HCT116 (cell line): ENCODE measurements at regions not wholly inside any gene's neighbourhood (a gene's known extent, or its start where the extent isn't known, plus 50 kb on each side); places are given as distances from the start of the nearest gene placed in this dataset.

ENCODE experiments used
- ATAC-seq: fragments of 200-7000 bp; cut with Tn5 transposase; 2 replicates; pipeline ENCODE4 v1.9.1; 2020; ENCODE audit warnings: mild to moderate bottlenecking, moderate library complexity
- BruUV-seq: library from RNA; stranded (reverse); fragments of 400-500 nt; replicated peaks from 2 replicates; lab custom pipeline; 2021; lab: Mats Ljungman, UMichigan
- CTCF ChIA-PET: fragments of 300-600 bp; sonication (Branson Sonifier 250); formaldehyde crosslinking; loops from one replicate; lab custom pipeline; 2021; ENCODE audit warnings: antibody characterized with exemption; lab: Charles Lee
- POLR2A ChIA-PET: fragments of 300-600, 350-600 bp; sonication (Branson Sonifier 250); formaldehyde crosslinking; loops from one replicate; lab custom pipeline; 2021; ENCODE audit warnings: antibody characterized with exemption; lab: Charles Lee
- RAD21 ChIA-PET, 2 experiments: fragments of 300-600 bp; sonication (Branson Sonifier 250); formaldehyde crosslinking; loops; one replicate each; lab custom pipeline; 2023; ENCODE audit warnings: low total read pairs in 2 of 2; ENCODE audit not compliant: uncharacterized antibody in 2 of 2, unreplicated experiment in 2 of 2, low non-redundant PET in 1 of 2; lab: Charles Lee
- DNase-seq: peaks from one replicate; pipeline ENCODE4 v3.0.0-alpha.2; 2010; ENCODE audit warnings: low read depth, low spot score
- H2AFZ ChIP-seq: fragments of 200-600 bp; shearing (Covaris generic), sonication (generic); 2 replicates; pipeline ENCODE4 v1.6.1; 2017; ENCODE audit warnings: low read depth, mixed run types, mixed read lengths, antibody characterized with exemption, low read length; ENCODE audit not compliant: poor library complexity, severe bottlenecking
- H3K27ac ChIP-seq: 2 replicates; pipeline ENCODE4 v1.5.1; 2012; ENCODE audit warnings: low read depth, low read length
- H3K27me3 ChIP-seq: fragments of 200-600 bp; sonication (generic); 2 replicates; pipeline ENCODE4 v1.6.1; 2016; ENCODE audit warnings: mixed run types, low read length, mixed read lengths; ENCODE audit not compliant: insufficient read depth
- H3K36me3 ChIP-seq, 2 experiments: fragments of 200-500 bp in 1 of 2; fragments of 200-600 bp in 1 of 2; sonication (Bioruptor generic) in 1 of 2; sonication (generic) in 1 of 2; 2 replicates each; pipeline versions ENCODE4 v1.5.1 to v1.6.1; 2014 to 2016; ENCODE audit warnings: low read length in 2 of 2, inconsistent platforms in 1 of 2, mixed read lengths in 1 of 2, mixed run types in 1 of 2; ENCODE audit not compliant: insufficient read depth in 2 of 2, control insufficient read depth in 1 of 2
- H3K4me1 ChIP-seq, 2 experiments: fragments of 200-600 bp in 1 of 2; sonication (generic) in 1 of 2; 2 replicates each; pipeline versions ENCODE4 v1.5.1 to v1.6.1; 2012 to 2017; ENCODE audit warnings: low read length in 2 of 2, inconsistent platforms in 1 of 2, mild to moderate bottlenecking in 1 of 2, mixed read lengths in 1 of 2, mixed run types in 1 of 2, moderate library complexity in 1 of 2; ENCODE audit not compliant: insufficient read depth in 2 of 2, control insufficient read depth in 1 of 2
- H3K4me2 ChIP-seq: fragments of 200-600 bp; sonication (generic); 2 replicates; pipeline ENCODE4 v1.6.1; 2017; ENCODE audit warnings: mixed run types, low read length, mixed read lengths
- H3K4me3 ChIP-seq, 2 experiments: fragments of 200-600 bp in 1 of 2; sonication (generic) in 1 of 2; replicated peaks in 1 of 2; 2 replicates each; pipeline ENCODE4 v1.5.1; 2011 to 2016; ENCODE audit warnings: low read length in 2 of 2, control low read depth in 1 of 2, low read depth in 1 of 2, mild to moderate bottlenecking in 1 of 2, mixed read lengths in 1 of 2, mixed run types in 1 of 2
- H3K79me2 ChIP-seq: fragments of 200-600 bp; sonication (generic); 2 replicates; pipeline ENCODE4 v1.6.1; 2017; ENCODE audit warnings: mild to moderate bottlenecking, mixed run types, low read length, moderate library complexity, mixed read lengths; ENCODE audit not compliant: insufficient read depth
- H3K9ac ChIP-seq: fragments of 200-600 bp; sonication (generic); 2 replicates; pipeline ENCODE4 v1.6.1; 2016; ENCODE audit warnings: low read length, mixed read lengths
- H3K9me2 ChIP-seq: fragments of 200-600 bp; sonication (generic), shearing (Covaris generic); 2 replicates; pipeline ENCODE4 v1.6.1; 2017; ENCODE audit warnings: mixed run types, mild to moderate bottlenecking, moderate library complexity; ENCODE audit not compliant: insufficient read depth
- H3K9me3 ChIP-seq, 2 experiments: fragments of 200-500 bp in 1 of 2; fragments of 200-600 bp in 1 of 2; sonication (Bioruptor generic) in 1 of 2; sonication (generic) in 1 of 2; 2 replicates each; pipeline ENCODE4 v1.6.1; 2014 to 2017; ENCODE audit warnings: low read length in 2 of 2, mixed read lengths in 2 of 2, inconsistent platforms in 1 of 2, low read depth in 1 of 2, mild to moderate bottlenecking in 1 of 2, mixed run types in 1 of 2, moderate library complexity in 1 of 2; ENCODE audit not compliant: control insufficient read depth in 1 of 2, insufficient read depth in 1 of 2
- H4K20me1 ChIP-seq: fragments of 200-600 bp; sonication (generic), shearing (Covaris generic); 2 replicates; pipeline ENCODE4 v1.6.1; 2017; ENCODE audit warnings: mixed run types, mild to moderate bottlenecking, moderate library complexity; ENCODE audit not compliant: insufficient read depth
- CBX3 ChIP-seq: IDR thresholded peaks from 2 replicates; pipeline ENCODE4 v1.6.1; 2012; ENCODE audit warnings: low read depth
- EZH2phosphoT487 ChIP-seq: fragments of 200-600 bp; IDR thresholded peaks from 2 replicates; pipeline ENCODE4 v1.6.1; 2018; ENCODE audit warnings: antibody characterized with exemption, borderline replicate concordance
- JUND ChIP-seq: IDR thresholded peaks from 2 replicates; pipeline ENCODE4 v1.6.1; 2012
- MAX ChIP-seq: IDR thresholded peaks from 2 replicates; pipeline ENCODE4 v1.6.1; 2012
- POLR2A ChIP-seq: IDR thresholded peaks from 2 replicates; pipeline ENCODE4 v1.7.0; 2011; ENCODE audit warnings: borderline replicate concordance; ENCODE audit not compliant: insufficient read depth, insufficient read length; ENCODE audit errors: extremely low read depth
- POLR2AphosphoS5 ChIP-seq: IDR thresholded peaks from 2 replicates; pipeline ENCODE4 v1.6.1; 2011; ENCODE audit warnings: mild to moderate bottlenecking, low read depth, low read length, moderate library complexity
- REST ChIP-seq: IDR thresholded peaks from 2 replicates; pipeline ENCODE4 v1.6.1; 2012; ENCODE audit warnings: low read depth
- SIN3A ChIP-seq: IDR thresholded peaks from 2 replicates; pipeline ENCODE4 v1.6.1; 2012; ENCODE audit warnings: low read depth
- SP1 ChIP-seq: IDR thresholded peaks from 2 replicates; pipeline ENCODE4 v1.6.1; 2012; ENCODE audit warnings: low read depth
- SRF ChIP-seq: IDR thresholded peaks from 2 replicates; pipeline ENCODE4 v1.6.1; 2012; ENCODE audit warnings: low read depth
- YY1 ChIP-seq: IDR thresholded peaks from 2 replicates; pipeline ENCODE4 v1.6.1; 2011; ENCODE audit warnings: low read length, low read depth, moderate library complexity, mild to moderate bottlenecking; ENCODE audit not compliant: insufficient replicate concordance; ENCODE audit errors: extremely low read depth
- ZFX ChIP-seq: fragments of 450-650 bp; IDR thresholded peaks from 2 replicates; pipeline ENCODE4 v1.6.1; 2017
- ZNF274 ChIP-seq: fragments of 200-500 bp; sonication (Bioruptor generic); IDR thresholded peaks from 2 replicates; pipeline ENCODE4 v1.6.1; 2014; ENCODE audit warnings: mild to moderate bottlenecking, low read depth, low read length, inconsistent platforms
- intact Hi-C: fragments of 100-400 bp; cut with micrococcal nuclease; formaldehyde crosslinking; loops from 2 replicates; pipeline ENCODE4 v1.10.0; 2022
- TF ChIP-seq, protein P1 (sequence below): IDR thresholded peaks from 2 replicates; pipeline ENCODE4 v1.6.1; 2012
- TF ChIP-seq, protein P2 (sequence below): IDR thresholded peaks from 2 replicates; pipeline ENCODE4 v1.6.1; 2011; ENCODE audit warnings: mild to moderate bottlenecking, low read length, moderate library complexity; ENCODE audit not compliant: insufficient replicate concordance; ENCODE audit errors: extremely low read depth

GRCh38 chr7:68509603-68510002, 1088.7 kb upstream of the AUTS2 start:
- Histone ChIP-seq H3K27ac (no peak overlapping the region), H4K20me1 (no peaks in the 10 kb centered on the region), H3K9me3 (peaks cover 3 to 27% of the 10 kb centered on the region in 2 experiments; a peak in 2 of 4 replicates), H3K9ac (no peak overlapping the region), H3K4me2 (no peak overlapping the region), H3K79me2 (no peaks in the 10 kb centered on the region), H3K27me3 (no peaks in the 10 kb centered on the region), H2AFZ (no peak overlapping the region), H3K4me1 (no peaks in the 10 kb centered on the region), H3K4me3 (no peak overlapping the region), H3K9me2 (no peaks in the 10 kb centered on the region), H3K36me3 (no peaks in the 10 kb centered on the region)
- CTCF ChIA-PET = no interaction called here
- no TSS peak for BruUV-seq
- intact Hi-C loops = no loop called here
- POLR2A ChIA-PET = no interaction called here
- RAD21 ChIA-PET = no interaction called here
- DNase-seq = no peak
- ATAC-seq = no peak
- TF ChIP-seq POLR2AphosphoS5 (no peak), ZNF274 (no peak), POLR2A (no peak), SRF (no peak), ZFX (no peak), SIN3A (no peak), SP1 (no peak), REST (no peak), CBX3 (no peak), JUND (no peak), MAX (no peak), YY1 (no peak), EZH2phosphoT487 (no peak)
- TF ChIP-seq, protein P1, sequence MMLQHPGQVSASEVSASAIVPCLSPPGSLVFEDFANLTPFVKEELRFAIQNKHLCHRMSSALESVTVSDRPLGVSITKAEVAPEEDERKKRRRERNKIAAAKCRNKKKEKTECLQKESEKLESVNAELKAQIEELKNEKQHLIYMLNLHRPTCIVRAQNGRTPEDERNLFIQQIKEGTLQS = no peak
- TF ChIP-seq, protein P2, sequence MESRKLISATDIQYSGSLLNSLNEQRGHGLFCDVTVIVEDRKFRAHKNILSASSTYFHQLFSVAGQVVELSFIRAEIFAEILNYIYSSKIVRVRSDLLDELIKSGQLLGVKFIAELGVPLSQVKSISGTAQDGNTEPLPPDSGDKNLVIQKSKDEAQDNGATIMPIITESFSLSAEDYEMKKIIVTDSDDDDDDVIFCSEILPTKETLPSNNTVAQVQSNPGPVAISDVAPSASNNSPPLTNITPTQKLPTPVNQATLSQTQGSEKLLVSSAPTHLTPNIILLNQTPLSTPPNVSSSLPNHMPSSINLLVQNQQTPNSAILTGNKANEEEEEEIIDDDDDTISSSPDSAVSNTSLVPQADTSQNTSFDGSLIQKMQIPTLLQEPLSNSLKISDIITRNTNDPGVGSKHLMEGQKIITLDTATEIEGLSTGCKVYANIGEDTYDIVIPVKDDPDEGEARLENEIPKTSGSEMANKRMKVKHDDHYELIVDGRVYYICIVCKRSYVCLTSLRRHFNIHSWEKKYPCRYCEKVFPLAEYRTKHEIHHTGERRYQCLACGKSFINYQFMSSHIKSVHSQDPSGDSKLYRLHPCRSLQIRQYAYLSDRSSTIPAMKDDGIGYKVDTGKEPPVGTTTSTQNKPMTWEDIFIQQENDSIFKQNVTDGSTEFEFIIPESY = no peak
